ENCODE measurements at regions not wholly inside any gene's neighbourhood (a gene's known extent, or its start where the extent isn't known, plus 50 kb on each side); places are given as distances from the start of the nearest gene placed in this dataset.

DNA sequence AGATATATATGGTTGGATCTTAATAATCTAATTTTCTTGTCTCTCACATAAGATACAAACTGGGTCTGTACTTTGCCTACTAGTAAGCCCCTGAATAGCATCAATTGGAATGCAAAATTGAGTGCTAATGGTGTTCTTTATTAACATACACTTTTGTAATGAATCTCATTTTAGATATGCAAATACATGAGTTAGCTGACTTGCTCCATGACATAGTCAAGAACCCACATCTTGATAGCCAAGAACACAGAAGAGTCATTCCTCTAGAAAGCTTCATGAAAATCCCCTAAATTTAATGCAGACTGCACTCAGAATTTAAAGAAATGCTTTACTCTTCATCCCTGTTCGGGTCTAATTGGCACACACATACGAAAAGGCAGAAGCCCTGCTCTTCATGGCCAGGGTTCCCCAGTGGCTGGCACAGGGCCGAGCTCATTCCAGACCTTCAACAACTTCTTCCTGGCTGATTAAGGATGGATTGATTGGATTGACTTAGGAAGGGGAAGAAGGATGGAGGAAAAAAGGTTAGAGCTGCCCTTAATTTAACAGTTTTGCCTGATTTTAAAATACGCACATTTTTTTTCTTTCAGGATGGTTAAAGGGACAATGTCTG lies 431.1 kb upstream of the KLF6 start:
- TF ChIP-seq, protein P1, sequence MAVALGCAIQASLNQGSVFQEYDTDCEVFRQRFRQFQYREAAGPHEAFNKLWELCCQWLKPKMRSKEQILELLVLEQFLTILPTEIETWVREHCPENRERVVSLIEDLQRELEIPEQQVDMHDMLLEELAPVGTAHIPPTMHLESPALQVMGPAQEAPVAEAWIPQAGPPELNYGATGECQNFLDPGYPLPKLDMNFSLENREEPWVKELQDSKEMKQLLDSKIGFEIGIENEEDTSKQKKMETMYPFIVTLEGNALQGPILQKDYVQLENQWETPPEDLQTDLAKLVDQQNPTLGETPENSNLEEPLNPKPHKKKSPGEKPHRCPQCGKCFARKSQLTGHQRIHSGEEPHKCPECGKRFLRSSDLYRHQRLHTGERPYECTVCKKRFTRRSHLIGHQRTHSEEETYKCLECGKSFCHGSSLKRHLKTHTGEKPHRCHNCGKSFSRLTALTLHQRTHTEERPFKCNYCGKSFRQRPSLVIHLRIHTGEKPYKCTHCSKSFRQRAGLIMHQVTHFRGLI (tag by site-specific recombination; IDR thresholded peaks at IDR 0.05) = no peak
- TF ChIP-seq ZNF747 (tag by site-specific recombination; IDR thresholded peaks at IDR 0.05) (no peak), ZNF426 (tag by site-specific recombination; IDR thresholded peaks at IDR 0.05) (no peak), ZNF423 (tag by site-specific recombination; IDR thresholded peaks at IDR 0.05) (no peak), SCRT2 (tag by site-specific recombination; IDR thresholded peaks at IDR 0.05) (no peak), ZNF140 (tag by site-specific recombination; IDR thresholded peaks at IDR 0.05) (no peak), ZBTB17 (tag by site-specific recombination; IDR thresholded peaks at IDR 0.05) (no peak), GLIS1 (tag by site-specific recombination; IDR thresholded peaks at IDR 0.05) (no peak), KLF8 (tag by site-specific recombination; IDR thresholded peaks at IDR 0.05) (no peak), ZNF221 (tag by site-specific recombination; IDR thresholded peaks at IDR 0.05; ENCODE audit: borderline replicate concordance) (no peak), ZNF335 (tag by site-specific recombination; conservative IDR thresholded peaks at IDR 0.05) (no peak), SP2 (tag by site-specific recombination; IDR thresholded peaks at IDR 0.05) (no peak), ZNF114 (tag by site-specific recombination; IDR thresholded peaks at IDR 0.05) (no peak), ZNF433 (tag by site-specific recombination; IDR thresholded peaks at IDR 0.05; ENCODE audit: low read depth) (no peak), ZFHX2 (tag by site-specific recombination; conservative IDR thresholded peaks at IDR 0.05) (no peak), SP3 (tag by site-specific recombination; IDR thresholded peaks at IDR 0.05) (no peak), SETDB1 (IDR thresholded peaks at IDR 0.05; ENCODE audit: insufficient read length, low read length) (no peak), ZNF37A (tag by site-specific recombination; IDR thresholded peaks at IDR 0.05) (no peak)
- TF ChIP-seq, protein P2, sequence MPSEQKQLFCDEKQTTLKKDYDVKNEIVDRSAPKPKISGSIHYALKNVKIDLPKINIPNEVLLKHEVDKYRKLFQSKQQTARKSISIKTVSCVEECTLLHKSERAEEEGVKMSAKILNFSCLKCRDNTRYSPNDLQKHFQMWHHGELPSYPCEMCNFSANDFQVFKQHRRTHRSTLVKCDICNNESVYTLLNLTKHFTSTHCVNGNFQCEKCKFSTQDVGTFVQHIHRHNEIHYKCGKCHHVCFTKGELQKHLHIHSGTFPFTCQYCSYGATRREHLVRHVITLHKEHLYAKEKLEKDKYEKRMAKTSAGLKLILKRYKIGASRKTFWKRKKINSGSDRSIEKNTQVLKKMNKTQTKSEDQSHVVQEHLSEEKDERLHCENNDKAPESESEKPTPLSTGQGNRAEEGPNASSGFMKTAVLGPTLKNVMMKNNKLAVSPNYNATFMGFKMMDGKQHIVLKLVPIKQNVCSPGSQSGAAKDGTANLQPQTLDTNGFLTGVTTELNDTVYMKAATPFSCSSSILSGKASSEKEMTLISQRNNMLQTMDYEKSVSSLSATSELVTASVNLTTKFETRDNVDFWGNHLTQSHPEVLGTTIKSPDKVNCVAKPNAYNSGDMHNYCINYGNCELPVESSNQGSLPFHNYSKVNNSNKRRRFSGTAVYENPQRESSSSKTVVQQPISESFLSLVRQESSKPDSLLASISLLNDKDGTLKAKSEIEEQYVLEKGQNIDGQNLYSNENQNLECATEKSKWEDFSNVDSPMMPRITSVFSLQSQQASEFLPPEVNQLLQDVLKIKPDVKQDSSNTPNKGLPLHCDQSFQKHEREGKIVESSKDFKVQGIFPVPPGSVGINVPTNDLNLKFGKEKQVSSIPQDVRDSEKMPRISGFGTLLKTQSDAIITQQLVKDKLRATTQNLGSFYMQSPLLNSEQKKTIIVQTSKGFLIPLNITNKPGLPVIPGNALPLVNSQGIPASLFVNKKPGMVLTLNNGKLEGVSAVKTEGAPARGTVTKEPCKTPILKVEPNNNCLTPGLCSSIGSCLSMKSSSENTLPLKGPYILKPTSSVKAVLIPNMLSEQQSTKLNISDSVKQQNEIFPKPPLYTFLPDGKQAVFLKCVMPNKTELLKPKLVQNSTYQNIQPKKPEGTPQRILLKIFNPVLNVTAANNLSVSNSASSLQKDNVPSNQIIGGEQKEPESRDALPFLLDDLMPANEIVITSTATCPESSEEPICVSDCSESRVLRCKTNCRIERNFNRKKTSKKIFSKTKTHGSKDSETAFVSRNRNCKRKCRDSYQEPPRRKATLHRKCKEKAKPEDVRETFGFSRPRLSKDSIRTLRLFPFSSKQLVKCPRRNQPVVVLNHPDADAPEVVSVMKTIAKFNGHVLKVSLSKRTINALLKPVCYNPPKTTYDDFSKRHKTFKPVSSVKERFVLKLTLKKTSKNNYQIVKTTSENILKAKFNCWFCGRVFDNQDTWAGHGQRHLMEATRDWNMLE (tag by site-specific recombination; conservative IDR thresholded peaks at IDR 0.05; ENCODE audit: low read depth) = no peak
- TF ChIP-seq, protein P3, sequence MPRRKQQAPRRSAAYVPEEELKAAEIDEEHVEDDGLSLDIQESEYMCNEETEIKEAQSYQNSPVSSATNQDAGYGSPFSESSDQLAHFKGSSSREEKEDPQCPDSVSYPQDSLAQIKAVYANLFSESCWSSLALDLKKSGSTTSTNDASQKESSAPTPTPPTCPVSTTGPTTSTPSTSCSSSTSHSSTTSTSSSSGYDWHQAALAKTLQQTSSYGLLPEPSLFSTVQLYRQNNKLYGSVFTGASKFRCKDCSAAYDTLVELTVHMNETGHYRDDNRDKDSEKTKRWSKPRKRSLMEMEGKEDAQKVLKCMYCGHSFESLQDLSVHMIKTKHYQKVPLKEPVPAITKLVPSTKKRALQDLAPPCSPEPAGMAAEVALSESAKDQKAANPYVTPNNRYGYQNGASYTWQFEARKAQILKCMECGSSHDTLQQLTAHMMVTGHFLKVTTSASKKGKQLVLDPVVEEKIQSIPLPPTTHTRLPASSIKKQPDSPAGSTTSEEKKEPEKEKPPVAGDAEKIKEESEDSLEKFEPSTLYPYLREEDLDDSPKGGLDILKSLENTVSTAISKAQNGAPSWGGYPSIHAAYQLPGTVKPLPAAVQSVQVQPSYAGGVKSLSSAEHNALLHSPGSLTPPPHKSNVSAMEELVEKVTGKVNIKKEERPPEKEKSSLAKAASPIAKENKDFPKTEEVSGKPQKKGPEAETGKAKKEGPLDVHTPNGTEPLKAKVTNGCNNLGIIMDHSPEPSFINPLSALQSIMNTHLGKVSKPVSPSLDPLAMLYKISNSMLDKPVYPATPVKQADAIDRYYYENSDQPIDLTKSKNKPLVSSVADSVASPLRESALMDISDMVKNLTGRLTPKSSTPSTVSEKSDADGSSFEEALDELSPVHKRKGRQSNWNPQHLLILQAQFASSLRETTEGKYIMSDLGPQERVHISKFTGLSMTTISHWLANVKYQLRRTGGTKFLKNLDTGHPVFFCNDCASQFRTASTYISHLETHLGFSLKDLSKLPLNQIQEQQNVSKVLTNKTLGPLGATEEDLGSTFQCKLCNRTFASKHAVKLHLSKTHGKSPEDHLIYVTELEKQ (tag by site-specific recombination; IDR thresholded peaks at IDR 0.05; ENCODE audit: borderline replicate concordance) = no peak
- H3K27ac ChIP-seq (ENCODE audit: extremely low read depth, low read depth, low read length) = no peak overlapping the region
- H3K4me1 ChIP-seq (ENCODE audit: control insufficient read depth, insufficient read depth, low read length) = no peaks in the 10 kb centered on the region
- CTCF ChIA-PET = no interaction called here
- H3K4me3 ChIP-seq (ENCODE audit: low read depth, low read length) = no peak overlapping the region
- POLR2A ChIA-PET = no interaction called here
- no peaks in the 10 kb centered on the region for H3K9me3 ChIP-seq (ENCODE audit: control insufficient read depth, insufficient read depth, low read depth, low read length)
- no peaks in the 10 kb centered on the region for H3K36me3 ChIP-seq (ENCODE audit: control insufficient read depth in 2 of 2, insufficient read depth in 1 of 2, low read length in 2 of 2)
